Loucy (cell line): ENCODE measurements at regions not wholly inside any gene's neighbourhood (a gene's known extent, or its start where the extent isn't known, plus 50 kb on each side); places are given as distances from the start of the nearest gene placed in this dataset.
"Not testable (repeated sequence)": the region's sequence is repeated elsewhere in the genome, so short reads cannot be mapped to it uniquely, and the experiment has no call there.

Experiments
- H2AFZ ChIP-seq: fragments of 200-600 bp; sonication (generic); 2 replicates; pipeline ENCODE4 v1.6.0; 2016; ENCODE audit warnings: antibody characterized with exemption, mild to moderate bottlenecking, low read length, moderate library complexity
- H3F3A ChIP-seq: fragments of 200-600 bp; 2 replicates; pipeline ENCODE4 v1.6.0; 2016; ENCODE audit warnings: antibody characterized with exemption, low read depth, mild to moderate bottlenecking
- H3K27me3 ChIP-seq: fragments of 200-600 bp; sonication (generic); 2 replicates; pipeline ENCODE4 v1.6.1; 2014; ENCODE audit warnings: low read length, mild to moderate bottlenecking; ENCODE audit not compliant: insufficient read depth, poor library complexity, severe bottlenecking
- H3K36me3 ChIP-seq: fragments of 200-600 bp; sonication (generic); 2 replicates; pipeline ENCODE4 v1.6.1; 2016; ENCODE audit warnings: low read length; ENCODE audit not compliant: insufficient read depth
- H3K4me1 ChIP-seq: fragments of 200-600 bp; sonication (generic); 2 replicates; pipeline ENCODE4 v1.5.1; 2014; ENCODE audit warnings: low read length, mild to moderate bottlenecking; ENCODE audit not compliant: insufficient read depth, poor library complexity, severe bottlenecking
- H3K4me2 ChIP-seq: fragments of 200-600 bp; sonication (generic); 2 replicates; pipeline ENCODE4 v1.6.0; 2014; ENCODE audit warnings: antibody characterized with exemption, low read length, low read depth, mild to moderate bottlenecking; ENCODE audit not compliant: poor library complexity, severe bottlenecking
- H3K4me3 ChIP-seq: fragments of 200-600 bp; sonication (generic); 2 replicates; pipeline ENCODE4 v1.5.1; 2014; ENCODE audit warnings: low read length, mild to moderate bottlenecking, mixed read lengths; ENCODE audit not compliant: poor library complexity, severe bottlenecking
- H3K79me2 ChIP-seq: fragments of 200-600 bp; sonication (generic); 2 replicates; pipeline ENCODE4 v1.6.1; 2014; ENCODE audit warnings: low read length; ENCODE audit not compliant: insufficient read depth
- H3K9ac ChIP-seq: fragments of 200-600 bp; sonication (generic); 2 replicates; pipeline ENCODE4 v1.6.0; 2014; ENCODE audit warnings: mild to moderate bottlenecking, low read depth, low read length, moderate library complexity; ENCODE audit not compliant: poor library complexity, severe bottlenecking
- H3K9me2 ChIP-seq: fragments of 200-600 bp; sonication (generic); replicated peaks from 2 replicates; pipeline ENCODE4 v1.6.1; 2016; ENCODE audit warnings: low read depth, low read length, mixed read lengths
- H3K9me3 ChIP-seq: fragments of 200-600 bp; sonication (generic); 2 replicates; pipeline ENCODE4 v1.6.1; 2014; ENCODE audit warnings: mild to moderate bottlenecking, antibody characterized with exemption, low read length, low read depth; ENCODE audit not compliant: insufficient read depth
- H4K20me1 ChIP-seq: fragments of 200-600 bp; sonication (generic); 2 replicates; pipeline ENCODE4 v1.6.0; 2014; ENCODE audit warnings: antibody characterized with exemption, low read length, mild to moderate bottlenecking; ENCODE audit not compliant: insufficient read depth, poor library complexity, severe bottlenecking
- EZH2phosphoT487 ChIP-seq: fragments of 200-600 bp; IDR thresholded peaks from 2 replicates; pipeline ENCODE4 v1.6.1; 2018; ENCODE audit warnings: antibody characterized with exemption, mild to moderate bottlenecking, moderate library complexity, borderline replicate concordance
- TF ChIP-seq, protein P1 (sequence below): fragments of 200-600 bp; sonication (generic); conservative IDR thresholded peaks from 2 replicates; pipeline ENCODE4 v1.5.1; 2014; ENCODE audit warnings: mild to moderate bottlenecking, antibody characterized with exemption, low read length

- not testable (repeated sequence) for H3K36me3 ChIP-seq, H3K9ac ChIP-seq, H3K4me3 ChIP-seq, H3K79me2 ChIP-seq, H3K9me3 ChIP-seq, H4K20me1 ChIP-seq, H2AFZ ChIP-seq, H3K9me2 ChIP-seq, H3K4me1 ChIP-seq, H3K27me3 ChIP-seq, H3F3A ChIP-seq, H3K4me2 ChIP-seq
These were observed 59.5 kb upstream of the IRAK1BP1 start for GRCh38 chr6:78807655-78808355.

- Histone ChIP-seq H2AFZ (no peak overlapping the region), H3K9ac (no peak overlapping the region), H3K27me3 (no peaks in the 10 kb centered on the region), H3F3A (no peaks in the 10 kb centered on the region), H3K4me1 (no peaks in the 10 kb centered on the region), H4K20me1 (no peaks in the 10 kb centered on the region), H3K4me3 (no peak overlapping the region), H3K36me3 (no peaks in the 10 kb centered on the region), H3K79me2 (no peaks in the 10 kb centered on the region), H3K9me2 (no peaks in the 10 kb centered on the region), H3K4me2 (no peak overlapping the region), H3K9me3 (no peaks in the 10 kb centered on the region)
- TF ChIP-seq, protein P1, sequence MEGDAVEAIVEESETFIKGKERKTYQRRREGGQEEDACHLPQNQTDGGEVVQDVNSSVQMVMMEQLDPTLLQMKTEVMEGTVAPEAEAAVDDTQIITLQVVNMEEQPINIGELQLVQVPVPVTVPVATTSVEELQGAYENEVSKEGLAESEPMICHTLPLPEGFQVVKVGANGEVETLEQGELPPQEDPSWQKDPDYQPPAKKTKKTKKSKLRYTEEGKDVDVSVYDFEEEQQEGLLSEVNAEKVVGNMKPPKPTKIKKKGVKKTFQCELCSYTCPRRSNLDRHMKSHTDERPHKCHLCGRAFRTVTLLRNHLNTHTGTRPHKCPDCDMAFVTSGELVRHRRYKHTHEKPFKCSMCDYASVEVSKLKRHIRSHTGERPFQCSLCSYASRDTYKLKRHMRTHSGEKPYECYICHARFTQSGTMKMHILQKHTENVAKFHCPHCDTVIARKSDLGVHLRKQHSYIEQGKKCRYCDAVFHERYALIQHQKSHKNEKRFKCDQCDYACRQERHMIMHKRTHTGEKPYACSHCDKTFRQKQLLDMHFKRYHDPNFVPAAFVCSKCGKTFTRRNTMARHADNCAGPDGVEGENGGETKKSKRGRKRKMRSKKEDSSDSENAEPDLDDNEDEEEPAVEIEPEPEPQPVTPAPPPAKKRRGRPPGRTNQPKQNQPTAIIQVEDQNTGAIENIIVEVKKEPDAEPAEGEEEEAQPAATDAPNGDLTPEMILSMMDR, result no peak
- TF ChIP-seq EZH2phosphoT487, result no peak
These were observed 58.9 kb upstream of the IRAK1BP1 start for GRCh38 chr6:78808356-78808891.

- no peak for TF ChIP-seq EZH2phosphoT487
- TF ChIP-seq, protein P1, result no peak
- H3K27me3 ChIP-seq, result no peaks in the 10 kb centered on the region
- no peaks in the 10 kb centered on the region for H3K9me3 ChIP-seq
- no peak overlapping the region for H3K4me2 ChIP-seq
- H4K20me1 ChIP-seq, result no peaks in the 10 kb centered on the region
- H3F3A ChIP-seq, result no peaks in the 10 kb centered on the region
- H3K4me3 ChIP-seq, result no peak overlapping the region
- H3K36me3 ChIP-seq, result no peaks in the 10 kb centered on the region
- H2AFZ ChIP-seq, result no peak overlapping the region
- no peaks in the 10 kb centered on the region for H3K4me1 ChIP-seq
- no peaks in the 10 kb centered on the region for H3K9me2 ChIP-seq
- H3K79me2 ChIP-seq, result no peaks in the 10 kb centered on the region
- H3K9ac ChIP-seq, result no peak overlapping the region
These were observed 58.4 kb upstream of the IRAK1BP1 start for GRCh38 chr6:78808933-78809332.

GRCh38 chr6:78810146-78810545, 57.2 kb upstream of the IRAK1BP1 start:
- H4K20me1 ChIP-seq, result no peaks in the 10 kb centered on the region
- 0 out of 2 replicates have a peak overlapping the region, but pooled peaks have one; percentile 60 for H2AFZ ChIP-seq
- H3K27me3 ChIP-seq, result no peaks in the 10 kb centered on the region
- H3K9me3 ChIP-seq, result no peaks in the 10 kb centered on the region
- H3K79me2 ChIP-seq, result no peaks in the 10 kb centered on the region
- no peak overlapping the region for H3K4me2 ChIP-seq
- no peak overlapping the region for H3K9ac ChIP-seq
- H3F3A ChIP-seq, result no peaks in the 10 kb centered on the region
- H3K36me3 ChIP-seq, result no peaks in the 10 kb centered on the region
- no peaks in the 10 kb centered on the region for H3K9me2 ChIP-seq
- H3K4me1 ChIP-seq, result no peaks in the 10 kb centered on the region
- no peak for TF ChIP-seq EZH2phosphoT487
- TF ChIP-seq, protein P1, result peak; percentile 55
- no peak overlapping the region for H3K4me3 ChIP-seq
